IMR-90 (cell line): ENCODE measurements at regions not wholly inside any gene's neighbourhood (a gene's known extent, or its start where the extent isn't known, plus 50 kb on each side); places are given as distances from the start of the nearest gene placed in this dataset.

Source experiments
- ATAC-seq: fragments of 200-7000 bp; cut with Tn5 transposase; 2 replicates; pipeline ENCODE4 v1.9.1; 2020; ENCODE audit warnings: low read depth, mild to moderate bottlenecking, moderate library complexity
- BruUV-seq: library from RNA; stranded (reverse); fragments of 400-500 nt; replicated peaks from 2 replicates; lab custom pipeline; 2021; lab: Mats Ljungman, UMichigan
- CTCF ChIA-PET: fragments of 300-600 bp; formaldehyde crosslinking; extraction: SDS; loops from one replicate; lab custom pipeline; 2021; ENCODE audit warnings: antibody characterized with exemption; lab: Yijun Ruan, JAX
- POLR2A ChIA-PET: fragments of 300-600 bp; sonication (Branson Sonifier 250); formaldehyde crosslinking; loops from one replicate; lab custom pipeline; 2022; ENCODE audit warnings: antibody characterized with exemption; ENCODE audit not compliant: unreplicated experiment; lab: Charles Lee
- DNase-seq: peaks from one replicate; pipeline ENCODE4 v3.0.0; 2013
- H2AFZ ChIP-seq: replicated peaks from 2 replicates; pipeline ENCODE3; 2013; ENCODE audit warnings: low read length, mild to moderate bottlenecking; ENCODE audit not compliant: poor library complexity
- H2AK5ac ChIP-seq: 2 replicates; pipeline ENCODE4 v1.6.1; 2013; ENCODE audit warnings: low read depth, low read length, inconsistent platforms
- H2AK9ac ChIP-seq: replicated peaks from 2 replicates; pipeline ENCODE3; 2013; ENCODE audit warnings: mild to moderate bottlenecking, low read depth, low read length, moderate library complexity; ENCODE audit not compliant: poor library complexity
- H2BK120ac ChIP-seq: 2 replicates; pipeline ENCODE4 v1.6.1; 2013; ENCODE audit warnings: low read depth, low read length, inconsistent platforms
- H2BK15ac ChIP-seq: 3 replicates; pipeline ENCODE4 v1.6.1; 2013; ENCODE audit warnings: low read depth, low read length, inconsistent platforms
- H2BK20ac ChIP-seq: 2 replicates; pipeline ENCODE4 v1.6.1; 2013; ENCODE audit warnings: low read depth, mild to moderate bottlenecking, inconsistent platforms, low read length, moderate library complexity
- H2BK5ac ChIP-seq: 2 replicates; pipeline ENCODE4 v1.6.1; 2013; ENCODE audit warnings: mild to moderate bottlenecking, low read depth, low read length, inconsistent platforms; ENCODE audit not compliant: poor library complexity, severe bottlenecking
- H3K14ac ChIP-seq: replicated peaks from 2 replicates; pipeline ENCODE4 v1.6.1; 2013; ENCODE audit warnings: low read depth, low read length, inconsistent platforms
- H3K18ac ChIP-seq: 2 replicates; pipeline ENCODE4 v1.6.1; 2013; ENCODE audit warnings: low read depth, low read length, control low read depth
- H3K23ac ChIP-seq: 2 replicates; pipeline ENCODE4 v1.6.1; 2013; ENCODE audit warnings: low read depth, low read length, inconsistent platforms
- H3K27ac ChIP-seq: 2 replicates; pipeline ENCODE4 v1.5.1; 2013; ENCODE audit warnings: mild to moderate bottlenecking, control low read depth, low read length; ENCODE audit not compliant: insufficient read depth
- H3K27me3 ChIP-seq: 2 replicates; pipeline ENCODE4 v1.6.1; 2013; ENCODE audit warnings: low read length; ENCODE audit not compliant: control insufficient read depth, insufficient read depth
- H3K36me3 ChIP-seq: 2 replicates; pipeline ENCODE4 v1.6.1; 2013; ENCODE audit warnings: low read length, mixed read lengths; ENCODE audit not compliant: control insufficient read depth, insufficient read depth
- H3K4ac ChIP-seq: 2 replicates; pipeline ENCODE4 v1.6.1; 2013; ENCODE audit warnings: low read depth, low read length, inconsistent platforms
- H3K4me1 ChIP-seq: 2 replicates; pipeline ENCODE4 v1.6.1; 2013; ENCODE audit warnings: low read length, mixed read lengths; ENCODE audit not compliant: control insufficient read depth, insufficient read depth
- H3K4me2 ChIP-seq: 2 replicates; pipeline ENCODE4 v1.6.1; 2013; ENCODE audit warnings: low read depth, mild to moderate bottlenecking, control low read depth, low read length, moderate library complexity
- H3K4me3 ChIP-seq: 2 replicates; pipeline ENCODE4 v1.5.1; 2013; ENCODE audit warnings: low read depth, mild to moderate bottlenecking, control low read depth, low read length, moderate library complexity; ENCODE audit not compliant: insufficient read depth
- H3K56ac ChIP-seq: 2 replicates; pipeline ENCODE4 v1.6.1; 2013; ENCODE audit warnings: low read length, inconsistent platforms; ENCODE audit not compliant: insufficient read depth; ENCODE audit errors: extremely low read depth
- H3K79me1 ChIP-seq, 2 experiments: 2 replicates each; pipeline ENCODE4 v1.6.1; 2013; ENCODE audit warnings: low read length in 2 of 2, inconsistent platforms in 1 of 2, low read depth in 1 of 2
- H3K9ac ChIP-seq: 2 replicates; pipeline ENCODE4 v1.6.1; 2013; ENCODE audit warnings: low read depth, low read length, control low read depth
- H3K9me1 ChIP-seq: 2 replicates; pipeline ENCODE4 v1.6.1; 2013; ENCODE audit warnings: low read length, inconsistent platforms; ENCODE audit not compliant: insufficient read depth
- H3K9me3 ChIP-seq: 2 replicates; pipeline ENCODE4 v1.6.1; 2013; ENCODE audit warnings: low read length; ENCODE audit not compliant: control insufficient read depth, insufficient read depth
- H4K20me1 ChIP-seq: 2 replicates; pipeline ENCODE4 v1.6.1; 2013; ENCODE audit warnings: low read length, inconsistent platforms; ENCODE audit not compliant: insufficient read depth
- H4K5ac ChIP-seq: 2 replicates; pipeline ENCODE4 v1.6.1; 2013; ENCODE audit warnings: mild to moderate bottlenecking, low read depth, low read length, control low read depth
- H4K8ac ChIP-seq, 2 experiments: 2 replicates each; pipeline ENCODE4 v1.6.1; 2013; ENCODE audit warnings: low read depth in 2 of 2, low read length in 2 of 2, control low read depth in 1 of 2, inconsistent platforms in 1 of 2
- H4K91ac ChIP-seq: 2 replicates; pipeline ENCODE4 v1.6.1; 2013; ENCODE audit warnings: low read depth, low read length, inconsistent platforms; ENCODE audit not compliant: insufficient read depth
- CHD1 ChIP-seq: IDR thresholded peaks from 2 replicates; pipeline ENCODE4 v1.6.1; 2012; ENCODE audit warnings: low read depth, low read length, improper control_type of control experiment
- FOS ChIP-seq: fragments of 150-350 bp; IDR thresholded peaks from 2 replicates; pipeline ENCODE4 v1.6.1; 2016; ENCODE audit warnings: low read depth, low read length
- MXI1 ChIP-seq: IDR thresholded peaks from 2 replicates; pipeline ENCODE4 v1.6.1; 2012; ENCODE audit warnings: low read depth, mild to moderate bottlenecking, low read length, moderate library complexity, borderline replicate concordance
- NFE2L2 ChIP-seq: fragments of 150-350 bp; IDR thresholded peaks from 2 replicates; pipeline ENCODE4 v1.6.1; 2016; ENCODE audit warnings: low read depth, mild to moderate bottlenecking, low read length
- RCOR1 ChIP-seq: IDR thresholded peaks from 2 replicates; pipeline ENCODE4 v1.6.1; 2012; ENCODE audit warnings: mild to moderate bottlenecking, low read length, improper control_type of control experiment; ENCODE audit not compliant: insufficient replicate concordance
- RFX5 ChIP-seq: IDR thresholded peaks from 2 replicates; pipeline ENCODE4 v1.8.0; 2012; ENCODE audit warnings: low read depth, mild to moderate bottlenecking, low read length, moderate library complexity
- SMC3 ChIP-seq: fragments of 150-350 bp; IDR thresholded peaks from 2 replicates; pipeline ENCODE4 v1.6.1; 2016; ENCODE audit warnings: low read depth, mild to moderate bottlenecking, antibody characterized with exemption, low read length, moderate library complexity
- WGBS, 2 experiments: methylation state at CpG; one replicate each; pipeline versions ENCODE4 v1.1.5 to v1.1.7; 2013; ENCODE audit warnings: missing lambda C conversion rate in 2 of 2; ENCODE audit not compliant: insufficient read length in 1 of 2; ENCODE audit errors: extremely low coverage in 2 of 2; 5-methylcytosine and 5-hydroxymethylcytosine counted together
- dilution Hi-C: fragments of 300-500 bp; cut with HindIII; formaldehyde crosslinking; loops from one replicate; pipeline ENCODE4 v1.14.3; 2018; ENCODE audit warnings: low sequenced_read_pairs; ENCODE audit not compliant: unreplicated experiment
- in situ Hi-C: fragments of 300-500 bp; cut with MboI; formaldehyde crosslinking; loops from 3 replicates; pipeline ENCODE4 v1.14.3; 2019; ENCODE audit warnings: low sequenced_read_pairs, inconsistent platforms, mixed read lengths
- intact Hi-C: fragments of 100-400 bp; cut with micrococcal nuclease; formaldehyde crosslinking; loops from 2 replicates; pipeline ENCODE4 v1.10.0; 2022
- TF ChIP-seq, protein P1 (sequence below): fragments of 150-350 bp; IDR thresholded peaks from 2 replicates; pipeline ENCODE4 v1.6.1; 2017; ENCODE audit warnings: mild to moderate bottlenecking, antibody characterized with exemption, low read length, low read depth

DNA sequence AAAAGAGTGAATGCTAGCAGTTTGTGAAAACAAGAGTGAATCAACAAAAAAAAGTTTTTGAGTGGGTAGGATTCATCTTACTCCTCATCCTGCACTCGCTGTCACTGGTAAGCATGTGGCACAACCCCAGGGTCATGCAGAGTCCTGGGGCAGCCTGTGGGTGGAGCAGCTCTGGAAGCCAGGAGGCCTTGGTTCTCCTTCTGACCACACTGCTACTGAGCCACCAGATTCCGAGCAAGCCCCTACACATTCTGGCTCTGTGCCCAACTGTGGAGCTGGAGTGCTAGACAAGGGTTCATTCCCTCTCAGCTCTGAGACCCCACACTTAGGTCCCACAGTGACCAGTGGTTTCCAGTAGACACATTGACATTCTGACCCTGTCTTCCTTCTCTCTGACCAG is 670.6 kb downstream of the BCL11A start:
- ATAC-seq (no peak), DNase-seq (no peak)
- no peak overlapping the region for H2BK15ac ChIP-seq
- dilution Hi-C loops, result no loop called here
- no peak overlapping the region for H2AK5ac ChIP-seq
- POLR2A ChIA-PET, result no interaction called here
- no peak overlapping the region for H3K23ac ChIP-seq
- no peaks in the 10 kb centered on the region; the same call in 1 of the 2 replicates for H3K9me3 ChIP-seq
- no peak overlapping the region for H4K8ac ChIP-seq
- intact Hi-C loops, result no loop called here
- no peak overlapping the region for H4K5ac ChIP-seq
- H2BK5ac ChIP-seq, result no peak overlapping the region
- no peak overlapping the region for H4K91ac ChIP-seq
- TF ChIP-seq RCOR1 (no peak), MXI1 (no peak), NFE2L2 (no peak), SMC3 (no peak), RFX5 (no peak), CHD1 (no peak), FOS (no peak)
- TF ChIP-seq, protein P1, sequence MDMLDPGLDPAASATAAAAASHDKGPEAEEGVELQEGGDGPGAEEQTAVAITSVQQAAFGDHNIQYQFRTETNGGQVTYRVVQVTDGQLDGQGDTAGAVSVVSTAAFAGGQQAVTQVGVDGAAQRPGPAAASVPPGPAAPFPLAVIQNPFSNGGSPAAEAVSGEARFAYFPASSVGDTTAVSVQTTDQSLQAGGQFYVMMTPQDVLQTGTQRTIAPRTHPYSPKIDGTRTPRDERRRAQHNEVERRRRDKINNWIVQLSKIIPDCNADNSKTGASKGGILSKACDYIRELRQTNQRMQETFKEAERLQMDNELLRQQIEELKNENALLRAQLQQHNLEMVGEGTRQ, result no peak
- H3K4me3 ChIP-seq, result no peak overlapping the region
- H3K9ac ChIP-seq, result no peak overlapping the region
- WGBS, 2 experiments, result 57% methylated on average over 1 of the region's 2 CpGs; no CpG with 5 or more reads in 1 of the 2 experiments
- H2BK120ac ChIP-seq, result no peak overlapping the region
- H2AK9ac ChIP-seq, result no peak overlapping the region
- H2BK20ac ChIP-seq, result no peak overlapping the region
- in situ Hi-C loops, result no loop called here
- no peak overlapping the region for H3K4me2 ChIP-seq
- no peaks in the 10 kb centered on the region for H3K9me1 ChIP-seq
- H3K27me3 ChIP-seq, result no peaks in the 10 kb centered on the region
- no peaks in the 10 kb centered on the region for H4K20me1 ChIP-seq
- no peak overlapping the region for H2AFZ ChIP-seq
- no peak overlapping the region for H3K14ac ChIP-seq
- no peak overlapping the region for H3K27ac ChIP-seq
- H3K79me1 ChIP-seq, result no peaks in the 10 kb centered on the region
- H3K18ac ChIP-seq, result no peak overlapping the region
- no peak overlapping the region for H3K4ac ChIP-seq
- no peaks in the 10 kb centered on the region for H3K36me3 ChIP-seq
- H3K4me1 ChIP-seq, result no peaks in the 10 kb centered on the region
- no TSS peak for BruUV-seq
- CTCF ChIA-PET, result no interaction called here
- no peak overlapping the region for H3K56ac ChIP-seq
